NAMALWA (cell line): ENCODE measurements at regions not wholly inside any gene's neighbourhood (a gene's known extent, or its start where the extent isn't known, plus 50 kb on each side); places are given as distances from the start of the nearest gene placed in this dataset.
"Not testable (repeated sequence)": the region's sequence is repeated elsewhere in the genome, so short reads cannot be mapped to it uniquely, and the experiment has no call there.

Source experiments
- DNase-seq: peaks from one replicate; pipeline ENCODE4 v3.0.0-alpha.2; 2015; ENCODE audit warnings: low spot score

GRCh38 chr2:12547566-12548170 is 169.1 kb upstream of the TRIB2 start:
- no peak for DNase-seq

- no peak for DNase-seq
Measured at GRCh38 chr2:12548906-12549305, 167.8 kb upstream of the TRIB2 start.

- no peak for DNase-seq
Measured at GRCh38 chr2:12549641-12550040, 167.1 kb upstream of the TRIB2 start.

GRCh38 chr2:12552092-12552491 is 164.6 kb upstream of the TRIB2 start:
- DNase-seq, result no peak

- no peak for DNase-seq
Measured at GRCh38 chr2:12554224-12555011, 162.3 kb upstream of the TRIB2 start.

GRCh38 chr2:12555012-12555645 is 161.6 kb upstream of the TRIB2 start:
- no peak for DNase-seq

- no peak for DNase-seq
Measured at GRCh38 chr2:12556762-12557161, 160.0 kb upstream of the TRIB2 start.

GRCh38 chr2:12557688-12558087 is 159.0 kb upstream of the TRIB2 start:
- DNase-seq, result no peak

GRCh38 chr2:12558519-12558918 is 158.2 kb upstream of the TRIB2 start:
- no peak for DNase-seq

GRCh38 chr2:12560618-12561017 is 156.1 kb upstream of the TRIB2 start:
- peak; percentile 68 for DNase-seq

GRCh38 chr2:12567411-12567810 is 149.3 kb upstream of the TRIB2 start:
- DNase-seq, result no peak

- DNase-seq, result not testable (repeated sequence)
Measured at GRCh38 chr2:12569510-12569909, 147.2 kb upstream of the TRIB2 start.

- DNase-seq, result not testable (repeated sequence)
Measured at GRCh38 chr2:12569929-12570328, 146.8 kb upstream of the TRIB2 start.

GRCh38 chr2:12577091-12577490 is 139.6 kb upstream of the TRIB2 start:
- DNase-seq, result no peak

- no peak for DNase-seq
Measured at GRCh38 chr2:12577567-12578253, 139.0 kb upstream of the TRIB2 start.

- DNase-seq, result no peak
Measured at GRCh38 chr2:12579018-12579417, 137.7 kb upstream of the TRIB2 start.

- no peak for DNase-seq
Measured at GRCh38 chr2:12584338-12584737, 132.4 kb upstream of the TRIB2 start.

GRCh38 chr2:12585784-12586183 is 131.0 kb upstream of the TRIB2 start:
- no peak for DNase-seq

GRCh38 chr2:12587228-12587627 is 129.5 kb upstream of the TRIB2 start:
- no peak for DNase-seq

GRCh38 chr2:12587729-12588522 is 128.8 kb upstream of the TRIB2 start:
- peak; percentile 79 for DNase-seq

- no peak for DNase-seq
Measured at GRCh38 chr2:12588986-12589385, 127.8 kb upstream of the TRIB2 start.

GRCh38 chr2:12589802-12590320 is 126.9 kb upstream of the TRIB2 start:
- no peak for DNase-seq
